Gastrocnemius medialis (tissue), 4 donors: ENCODE measurements at regions not wholly inside any gene's neighbourhood (a gene's known extent, or its start where the extent isn't known, plus 50 kb on each side); places are given as distances from the start of the nearest gene placed in this dataset.

ENCODE experiments used
- CTCF ChIP-seq, 5 experiments: fragments of 450-650 bp in 3 of 5; fragments of 200-600 bp in 2 of 5; sonication (generic) in 2 of 5; IDR thresholded peaks in 4 of 5; conservative IDR thresholded peaks in 1 of 5; 1 replicate in 4 of 5; 2 replicates in 1 of 5; pipeline ENCODE4 v1.5.1; 2016 to 2019; ENCODE audit warnings: antibody characterized with exemption in 5 of 5, mild to moderate bottlenecking in 3 of 5, moderate library complexity in 3 of 5
- POLR2A ChIP-seq, 2 donors: fragments of 450-650 bp; IDR thresholded peaks; one replicate each; pipeline ENCODE4 v1.6.1; 2017; ENCODE audit warnings: antibody characterized with exemption in 2 of 2, mild to moderate bottlenecking in 2 of 2, moderate library complexity in 2 of 2

GRCh38 chr17:77852731-77853130 lies 105.8 kb upstream of the TNRC6C start:
- TF ChIP-seq CTCF (IDR thresholded peaks at IDR 0.05 in 4 of 5, conservative IDR thresholded peaks at IDR 0.05 in 1 of 5) (no peak), POLR2A (IDR thresholded peaks at IDR 0.05) (no peak)
